Fibroblast of the aortic adventitia (primary cell): ENCODE measurements at regions not wholly inside any gene's neighbourhood (a gene's known extent, or its start where the extent isn't known, plus 50 kb on each side); places are given as distances from the start of the nearest gene placed in this dataset.
"Not testable (repeated sequence)": the region's sequence is repeated elsewhere in the genome, so short reads cannot be mapped to it uniquely, and the experiment has no call there.

Experiments
- DNase-seq: peaks from one replicate; pipeline ENCODE4 v3.0.0-alpha.2; 2010; ENCODE audit warnings: low read depth
- H3K4me3 ChIP-seq: 2 replicates; pipeline ENCODE4 v1.5.1; 2011; ENCODE audit warnings: low read depth, mild to moderate bottlenecking, control low read depth, low read length, moderate library complexity
- TF ChIP-seq, protein P1 (sequence below): IDR thresholded peaks from 2 replicates; pipeline ENCODE4 v1.5.1; 2011; ENCODE audit warnings: mild to moderate bottlenecking, low read length, control low read depth, inconsistent platforms; ENCODE audit not compliant: insufficient read depth

GRCh38 chr13:44649834-44650233 lies 73.7 kb upstream of the TSC22D1 start:
- H3K4me3 ChIP-seq: no peak overlapping the region
- TF ChIP-seq, protein P1, sequence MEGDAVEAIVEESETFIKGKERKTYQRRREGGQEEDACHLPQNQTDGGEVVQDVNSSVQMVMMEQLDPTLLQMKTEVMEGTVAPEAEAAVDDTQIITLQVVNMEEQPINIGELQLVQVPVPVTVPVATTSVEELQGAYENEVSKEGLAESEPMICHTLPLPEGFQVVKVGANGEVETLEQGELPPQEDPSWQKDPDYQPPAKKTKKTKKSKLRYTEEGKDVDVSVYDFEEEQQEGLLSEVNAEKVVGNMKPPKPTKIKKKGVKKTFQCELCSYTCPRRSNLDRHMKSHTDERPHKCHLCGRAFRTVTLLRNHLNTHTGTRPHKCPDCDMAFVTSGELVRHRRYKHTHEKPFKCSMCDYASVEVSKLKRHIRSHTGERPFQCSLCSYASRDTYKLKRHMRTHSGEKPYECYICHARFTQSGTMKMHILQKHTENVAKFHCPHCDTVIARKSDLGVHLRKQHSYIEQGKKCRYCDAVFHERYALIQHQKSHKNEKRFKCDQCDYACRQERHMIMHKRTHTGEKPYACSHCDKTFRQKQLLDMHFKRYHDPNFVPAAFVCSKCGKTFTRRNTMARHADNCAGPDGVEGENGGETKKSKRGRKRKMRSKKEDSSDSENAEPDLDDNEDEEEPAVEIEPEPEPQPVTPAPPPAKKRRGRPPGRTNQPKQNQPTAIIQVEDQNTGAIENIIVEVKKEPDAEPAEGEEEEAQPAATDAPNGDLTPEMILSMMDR: no peak
- no peak for DNase-seq

DNA sequence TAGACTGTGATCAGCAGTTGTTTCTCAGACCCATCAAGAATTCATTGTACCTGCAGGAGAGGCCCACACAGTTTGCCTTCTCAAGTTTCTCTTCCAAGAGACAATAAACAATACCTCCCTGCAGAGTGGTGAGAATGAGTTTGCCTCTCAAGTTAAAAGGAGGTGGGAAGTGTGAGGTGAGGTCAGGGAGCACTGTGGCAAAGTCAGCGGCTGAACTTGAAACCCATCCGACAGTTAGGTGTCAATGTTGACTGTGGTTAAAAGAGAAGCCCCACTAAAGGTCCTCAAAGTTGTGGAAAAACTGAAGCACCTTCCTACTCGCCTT lies 72.9 kb upstream of the TSC22D1 start:
- TF ChIP-seq, protein P1: no peak
- no peak for DNase-seq
- no peak overlapping the region for H3K4me3 ChIP-seq

GRCh38 chr13:44648392-44649103 lies 72.4 kb upstream of the TSC22D1 start:
- TF ChIP-seq, protein P1: peak; percentile 29
- no peak overlapping the region for H3K4me3 ChIP-seq
- no peak for DNase-seq

DNA sequence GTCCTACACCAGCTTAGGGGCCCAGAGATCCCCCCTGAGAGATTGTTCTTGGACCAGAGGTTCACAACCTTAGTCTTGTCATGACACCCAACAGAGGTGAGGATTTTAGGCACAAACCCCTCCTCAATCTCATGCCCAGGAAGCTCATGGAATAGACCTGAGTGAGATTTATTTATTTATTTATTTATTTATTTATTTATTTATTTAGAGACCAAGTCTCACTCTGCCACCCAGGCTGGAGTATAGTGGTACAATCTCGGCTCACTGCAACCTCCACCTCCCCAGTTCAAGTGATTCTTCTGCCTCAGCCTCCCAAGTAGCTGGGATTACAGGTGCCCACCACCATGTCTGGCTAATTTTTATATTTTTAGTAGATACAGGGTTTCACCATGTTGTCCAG lies 71.4 kb upstream of the TSC22D1 start:
- not testable (repeated sequence) for H3K4me3 ChIP-seq, DNase-seq

- no peak for DNase-seq
- TF ChIP-seq, protein P1: no peak
- H3K4me3 ChIP-seq: no peak overlapping the region
Measured at GRCh38 chr13:44646044-44646443, 69.9 kb upstream of the TSC22D1 start.

DNA sequence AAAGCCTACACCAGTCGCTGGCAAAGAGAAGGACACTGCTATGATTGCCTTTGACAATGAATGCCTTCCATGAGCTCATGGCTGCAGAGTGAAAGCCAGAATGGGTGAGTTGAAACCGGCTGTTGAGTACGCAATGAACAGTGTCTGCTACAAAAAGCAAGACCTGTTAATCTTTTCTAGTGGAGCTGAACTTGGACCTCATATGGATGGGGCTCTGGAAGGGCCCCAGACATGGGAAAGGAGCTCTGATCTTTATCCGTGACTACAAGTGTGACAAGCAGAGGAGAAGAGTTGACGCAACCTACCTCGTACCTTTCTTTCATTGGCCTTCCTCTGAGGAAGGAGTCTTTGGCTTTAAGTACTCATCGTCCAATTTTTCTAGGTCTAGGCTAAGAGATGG lies 67.1 kb upstream of the TSC22D1 start:
- DNase-seq: no peak
- no peak overlapping the region for H3K4me3 ChIP-seq
- TF ChIP-seq, protein P1: no peak

- no peak overlapping the region for H3K4me3 ChIP-seq
- no peak for DNase-seq
- TF ChIP-seq, protein P1: no peak
Measured at GRCh38 chr13:44637581-44637980, 61.5 kb upstream of the TSC22D1 start.
